NCI-H748 treated with DMSO at 0.1 percent for 48 hours (cell line): ENCODE measurements at regions not wholly inside any gene's neighbourhood (a gene's known extent, or its start where the extent isn't known, plus 50 kb on each side); places are given as distances from the start of the nearest gene placed in this dataset.

Source experiments
- DNase-seq: peaks from one replicate; lab custom pipeline; 2025; lab: John Stamatoyannopoulos, UW

DNA sequence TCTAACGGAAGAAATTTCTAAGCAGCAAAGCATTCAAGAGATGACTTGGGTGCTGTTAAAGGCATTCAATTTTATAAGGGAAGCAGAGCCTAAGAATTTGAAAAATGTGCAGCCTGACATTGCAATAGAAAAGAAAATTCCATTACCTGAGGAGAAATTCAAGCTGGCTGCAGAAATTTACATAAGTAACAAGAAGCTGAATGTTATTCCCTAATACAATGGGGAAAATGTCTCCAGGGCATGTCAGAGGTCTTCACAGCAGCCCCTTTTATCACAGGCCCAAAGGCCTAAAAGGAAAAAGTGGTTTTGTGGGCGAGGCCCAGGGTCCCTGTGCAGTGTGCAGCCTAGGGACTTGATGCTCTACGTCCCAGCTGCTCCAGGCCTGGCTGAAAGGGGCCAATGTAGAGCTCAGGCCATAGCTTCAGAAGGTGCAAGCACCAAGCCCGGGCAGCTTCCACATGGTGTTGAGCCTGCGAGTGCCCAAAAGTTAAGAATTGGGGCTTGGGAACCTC is 306.7 kb downstream of the RDH14 start:
- no peak for DNase-seq

DNA sequence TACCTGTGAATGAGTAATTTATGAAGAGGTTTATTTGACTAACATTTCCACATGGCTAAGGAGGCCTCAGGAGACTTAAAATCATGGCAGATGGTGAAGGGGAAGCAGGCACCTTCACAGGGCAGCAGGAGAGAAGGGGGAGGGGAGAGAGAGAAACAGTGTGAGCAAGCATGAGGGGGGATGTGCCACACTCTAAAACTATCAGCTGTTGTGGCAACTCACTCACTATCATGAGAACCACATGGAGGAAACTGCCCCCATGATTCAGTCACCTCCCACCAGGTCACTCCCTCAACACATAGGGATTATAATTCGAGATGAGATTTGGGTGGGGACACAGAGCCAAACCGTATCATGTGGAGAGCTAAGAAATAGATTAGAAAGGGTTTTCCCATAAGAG is 309.0 kb downstream of the RDH14 start:
- DNase-seq: no peak

- DNase-seq: no peak
These were observed 313.0 kb downstream of the RDH14 start for GRCh38 chr2:18247282-18248110.

GRCh38 chr2:18245375-18245774 is 315.1 kb downstream of the RDH14 start:
- DNase-seq: no peak

DNA sequence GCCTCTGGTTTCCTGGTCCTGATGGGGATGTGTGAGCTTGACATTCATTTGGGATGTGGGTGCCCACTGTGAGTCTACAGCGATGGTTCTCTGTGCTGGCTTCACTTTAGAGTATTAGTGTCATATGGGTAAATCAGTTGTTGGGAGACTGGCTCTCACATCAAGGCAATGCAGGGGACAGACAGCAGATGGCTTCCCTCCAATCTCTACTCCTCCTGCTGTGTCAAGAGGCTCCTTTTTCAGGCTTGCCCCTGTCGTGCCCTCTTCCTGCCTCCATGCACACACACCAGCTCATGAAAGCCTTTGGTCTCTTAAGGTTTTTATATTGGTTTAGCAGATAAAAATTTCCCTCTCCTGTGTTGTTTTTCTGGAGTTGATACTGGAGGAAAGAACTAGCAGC is 315.6 kb downstream of the RDH14 start:
- DNase-seq: no peak

DNA sequence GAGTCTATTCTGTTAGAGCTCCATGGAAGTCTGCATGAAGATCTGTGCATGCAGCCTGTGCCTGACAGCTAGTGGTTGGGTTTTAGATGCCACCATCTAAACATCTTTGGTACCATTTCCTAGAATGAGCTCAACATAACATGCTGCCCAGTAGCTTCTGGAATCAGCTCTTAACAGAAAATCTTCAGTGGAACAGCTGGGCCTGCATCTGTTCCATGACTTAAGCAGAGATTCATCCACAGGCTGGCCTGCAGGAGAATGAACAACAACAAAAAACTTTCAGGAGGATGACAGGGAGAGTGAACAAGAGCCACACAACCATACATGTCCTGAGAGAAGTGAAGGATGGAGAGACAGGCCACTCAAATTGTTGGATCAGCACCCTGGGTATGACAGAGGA is 316.6 kb downstream of the RDH14 start:
- DNase-seq: no peak

- DNase-seq: no peak
These were observed 317.7 kb downstream of the RDH14 start for GRCh38 chr2:18242716-18243115.

DNA sequence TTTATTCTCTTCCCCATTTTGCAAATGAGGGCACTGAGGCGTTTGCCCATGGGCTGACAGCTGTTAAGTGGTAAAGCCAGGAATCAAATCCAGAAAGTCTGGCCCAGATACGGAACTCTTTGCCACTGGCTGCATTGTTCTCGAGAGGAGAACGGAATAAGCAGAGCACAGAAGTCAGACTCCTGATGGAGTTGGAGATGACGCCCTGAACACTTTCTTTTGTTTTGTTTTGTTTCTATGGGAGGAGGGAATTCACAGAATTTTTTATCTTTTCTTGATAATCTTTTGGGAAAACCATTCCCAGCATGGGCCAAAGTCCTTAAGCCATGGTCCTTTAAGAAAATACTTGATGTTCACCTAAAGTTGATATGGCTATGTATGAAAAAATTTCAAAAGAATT is 322.2 kb downstream of the RDH14 start:
- DNase-seq: no peak

DNA sequence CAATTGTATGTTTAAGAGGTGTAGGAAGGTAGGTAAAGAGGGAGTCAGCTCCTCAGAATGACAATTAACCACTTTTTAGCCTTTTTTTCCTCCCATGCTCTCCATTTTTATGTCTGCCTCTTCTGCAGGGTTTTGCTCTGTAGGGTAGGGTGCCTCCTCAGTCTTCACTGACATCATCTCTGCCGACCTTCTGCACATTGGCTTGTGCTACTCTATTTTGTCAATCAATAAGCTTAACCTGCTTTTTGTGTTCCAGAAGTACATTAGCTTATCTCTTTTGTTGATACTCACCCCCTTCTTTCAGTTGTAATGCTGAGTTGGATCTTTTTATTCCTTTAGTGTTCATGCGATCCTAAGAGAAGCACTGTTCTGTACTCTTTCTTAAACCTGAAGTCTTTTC is 323.2 kb downstream of the RDH14 start:
- no peak for DNase-seq

GRCh38 chr2:18232731-18233438 is 327.6 kb downstream of the RDH14 start:
- DNase-seq: no peak

- no peak for DNase-seq
These were observed 329.8 kb downstream of the RDH14 start for GRCh38 chr2:18230668-18231067.

DNA sequence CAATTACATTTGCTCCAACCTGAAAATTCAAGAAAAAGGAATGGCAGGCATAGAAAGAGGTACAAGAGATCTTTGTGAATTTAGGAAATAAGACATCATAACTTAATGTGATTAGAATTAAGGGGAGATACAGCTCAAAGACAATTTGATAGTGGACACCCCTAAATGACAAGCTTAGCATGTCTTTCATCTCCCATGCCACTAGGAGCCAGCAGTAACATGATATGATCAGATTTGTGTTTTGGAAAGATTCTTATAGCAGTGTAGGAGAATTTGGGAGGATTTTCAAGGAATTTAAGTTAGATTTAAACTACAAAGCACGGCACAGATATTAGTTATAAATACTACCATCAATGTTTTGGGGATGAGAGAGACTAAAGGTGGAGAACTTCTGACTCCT is 340.8 kb downstream of the RDH14 start:
- DNase-seq: no peak

DNA sequence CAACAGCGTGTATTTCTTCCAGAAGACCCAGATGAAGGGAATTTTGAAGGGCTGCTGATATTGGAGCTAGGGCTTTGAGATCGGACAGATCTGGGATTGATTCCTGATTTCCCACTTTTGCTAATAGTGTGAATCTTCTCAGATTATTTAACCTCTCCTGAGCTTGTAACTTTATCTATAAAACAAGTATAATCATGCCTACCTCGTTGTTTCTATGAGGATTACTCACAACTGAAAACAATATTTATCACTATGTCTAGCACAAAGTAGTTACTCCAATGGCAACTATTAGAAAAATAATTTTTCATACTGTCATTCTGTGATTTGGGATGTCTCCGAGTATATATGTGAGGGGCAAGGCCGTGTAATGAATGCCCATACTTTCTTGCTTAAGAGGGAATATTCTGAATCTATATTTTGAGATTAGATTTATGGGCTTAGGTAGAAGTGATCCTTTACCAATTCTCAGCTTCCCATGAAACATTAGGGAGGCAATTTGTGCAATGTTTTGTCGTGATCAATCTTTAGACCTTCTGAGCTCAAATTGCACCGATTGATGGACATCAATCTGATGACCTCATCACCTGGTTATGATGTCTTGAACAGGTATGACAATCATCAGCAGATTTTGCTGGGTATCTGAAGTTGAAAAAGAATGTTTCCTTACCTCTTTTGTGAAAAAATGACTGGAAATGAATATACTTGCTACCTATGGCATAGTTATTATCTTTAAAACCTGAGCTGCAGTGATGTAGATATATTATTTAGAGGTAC is 339.9 kb downstream of the KCNS3 start:
- no peak for DNase-seq

DNA sequence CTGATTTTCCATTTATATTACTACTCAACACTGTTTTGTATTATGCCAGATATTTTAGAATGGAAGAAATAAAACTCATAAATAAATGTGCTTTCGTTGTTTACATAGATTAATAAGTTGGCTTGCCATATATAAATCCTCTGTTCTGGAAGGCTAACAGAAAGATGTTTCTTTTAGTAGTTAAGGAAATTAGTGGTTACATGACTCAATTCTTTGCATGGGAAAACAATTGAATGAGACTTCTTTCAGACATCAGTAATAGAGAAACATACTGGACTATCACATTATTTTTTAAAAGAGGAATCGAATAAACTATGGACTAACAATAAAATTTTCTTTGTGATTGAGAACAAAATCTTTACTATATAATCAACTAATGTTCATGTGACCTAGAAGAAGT is 336.5 kb downstream of the KCNS3 start:
- DNase-seq: no peak

DNA sequence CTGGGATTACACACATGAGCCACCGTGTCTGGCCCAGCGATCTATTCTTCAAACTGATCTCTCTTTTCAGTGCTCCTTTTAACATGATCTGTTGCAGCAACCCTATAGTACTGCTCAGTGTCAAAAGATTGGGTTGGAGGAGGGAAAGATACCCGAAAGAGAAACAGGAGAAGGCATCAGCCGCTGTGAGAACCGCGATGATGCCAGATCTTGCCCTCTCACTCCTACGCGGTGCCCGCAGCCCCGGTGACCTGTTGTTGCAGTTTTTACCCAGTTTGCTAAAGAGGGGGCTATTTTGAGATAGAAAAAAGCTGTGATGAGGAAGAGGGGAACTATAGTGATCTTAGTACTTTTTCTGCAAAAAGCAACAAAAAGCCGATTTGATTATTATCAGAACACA is 335.5 kb downstream of the KCNS3 start:
- DNase-seq: no peak

GRCh38 chr2:18209934-18210639 is 331.6 kb downstream of the KCNS3 start:
- peak; percentile 24 for DNase-seq

DNA sequence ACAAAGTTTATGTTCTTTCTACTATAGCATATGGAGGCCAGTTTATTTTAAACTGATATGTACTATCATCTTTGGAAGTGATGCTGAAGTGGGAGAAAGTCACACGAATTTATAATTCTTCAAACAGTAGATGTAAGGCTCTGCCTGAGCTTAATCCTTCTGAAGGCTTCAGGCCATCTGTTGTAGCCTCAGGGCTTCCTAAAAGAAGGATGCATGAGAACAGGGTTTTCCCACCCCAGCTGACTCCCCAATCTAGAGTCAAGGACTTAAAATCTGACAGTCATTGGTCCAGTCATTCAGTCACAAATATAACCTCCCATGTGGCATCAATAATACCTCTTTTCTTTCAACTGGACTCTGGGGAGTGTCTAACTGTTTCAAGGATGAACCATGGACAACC is 330.5 kb downstream of the KCNS3 start:
- no peak for DNase-seq

- DNase-seq: no peak
These were observed 322.3 kb downstream of the KCNS3 start for GRCh38 chr2:18200771-18201170.

- DNase-seq: no peak
These were observed 320.2 kb downstream of the KCNS3 start for GRCh38 chr2:18198677-18199076.

DNA sequence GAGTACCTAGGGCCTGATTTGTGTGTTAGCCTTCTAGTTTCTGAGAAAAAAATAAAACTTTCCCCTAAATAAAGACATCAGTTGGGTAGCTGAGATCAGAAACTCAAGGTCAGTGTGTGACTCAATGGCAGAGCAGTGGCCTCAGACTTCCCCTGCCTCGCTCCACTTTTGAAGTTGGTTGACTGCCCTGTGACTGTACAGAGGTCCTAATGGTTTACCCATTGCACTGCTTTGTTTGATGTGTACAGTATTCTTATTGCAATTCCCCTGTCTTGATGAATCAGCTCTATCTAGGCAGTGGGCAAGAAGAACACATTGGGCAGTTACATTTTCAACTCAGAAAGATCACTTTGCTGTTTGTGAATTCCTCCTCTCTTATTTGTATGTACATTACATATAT is 315.7 kb downstream of the KCNS3 start:
- DNase-seq: no peak

DNA sequence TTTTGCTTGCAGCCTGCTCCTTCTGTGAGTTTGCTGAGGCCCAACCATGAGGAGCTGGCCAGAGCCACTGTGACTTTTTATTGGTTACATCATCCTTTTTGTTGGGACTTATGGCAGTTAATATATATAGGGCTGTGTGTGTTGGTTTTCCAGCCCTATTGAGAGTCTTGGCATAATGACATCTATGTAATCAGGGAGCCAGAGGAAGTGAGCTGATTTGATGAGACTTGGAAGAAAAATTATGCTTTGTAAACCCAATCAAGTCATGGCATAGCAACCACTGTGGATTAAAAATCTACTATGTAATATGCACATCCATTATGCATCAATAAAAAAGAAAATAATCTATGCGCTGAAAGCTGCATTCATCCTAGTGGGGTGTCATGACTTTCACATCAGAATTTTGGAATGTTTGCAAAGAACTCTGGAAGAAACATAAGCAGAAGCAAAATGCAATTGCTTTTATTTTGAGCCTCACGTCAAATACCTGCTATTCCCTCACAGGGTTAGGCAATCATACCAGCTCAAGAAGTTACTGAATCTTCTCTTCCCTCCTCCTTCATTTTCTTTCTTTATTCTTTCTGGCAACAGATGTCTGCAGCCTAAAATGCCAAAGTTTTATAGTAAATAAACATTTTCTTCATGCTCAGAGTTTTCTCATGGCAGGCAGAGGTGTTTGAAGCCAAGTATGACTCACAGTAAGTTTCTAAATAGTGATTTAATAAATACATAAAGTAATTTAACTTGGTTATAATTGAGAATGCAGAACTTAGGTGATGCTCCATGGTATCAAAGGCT is 308.5 kb downstream of the KCNS3 start:
- DNase-seq: no peak
